ENCODE measurements at regions not wholly inside any gene's neighbourhood (a gene's known extent, or its start where the extent isn't known, plus 50 kb on each side); places are given as distances from the start of the nearest gene placed in this dataset.

DNA sequence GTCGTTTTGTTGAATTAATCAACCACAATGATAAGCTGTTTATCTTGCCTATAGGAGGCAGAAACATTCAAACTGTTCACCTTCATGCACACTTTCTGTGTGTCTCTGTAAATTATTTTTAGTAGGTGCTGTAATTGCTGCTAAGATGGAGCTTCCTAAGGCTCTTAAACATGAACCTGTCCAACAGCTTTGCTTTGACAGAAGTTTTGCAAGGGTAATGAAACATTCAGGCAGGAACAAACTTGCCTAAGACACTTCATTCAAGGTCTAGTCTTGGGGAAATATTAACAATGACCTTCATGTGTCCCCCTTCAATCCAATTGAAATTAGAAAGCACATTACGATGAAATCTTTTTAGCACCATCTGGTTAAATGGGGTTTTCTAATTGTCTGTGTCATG lies 156.1 kb downstream of the DIPK2A start:
- no peak for DNase-seq (ENCODE audit: low read depth, low spot score)
- Histone ChIP-seq H3K9ac (ENCODE audit: insufficient read length, low read depth) (no peak overlapping the region), H3K4me1 (ENCODE audit: insufficient read depth, insufficient read length) (peaks cover 4% of the 10 kb centered on the region), H3K4me3 (ENCODE audit: insufficient read length, low read depth) (no peak overlapping the region), H3K36me3 (ENCODE audit: insufficient read depth, insufficient read length, low read length) (no peaks in the 10 kb centered on the region), H3K27me3 (ENCODE audit: insufficient read depth, insufficient read length) (no peaks in the 10 kb centered on the region), H3K9me3 (ENCODE audit: insufficient read depth, low read length) (no peaks in the 10 kb centered on the region)
- TF ChIP-seq ZNF274 (IDR thresholded peaks at IDR 0.05; ENCODE audit: low read depth, low read length) (no peak), YY1 (IDR thresholded peaks at IDR 0.05; ENCODE audit: insufficient read depth, insufficient read length) (no peak), SUZ12 (IDR thresholded peaks at IDR 0.05; ENCODE audit: extremely low read depth, insufficient read depth, insufficient read length) (no peak)

DNA sequence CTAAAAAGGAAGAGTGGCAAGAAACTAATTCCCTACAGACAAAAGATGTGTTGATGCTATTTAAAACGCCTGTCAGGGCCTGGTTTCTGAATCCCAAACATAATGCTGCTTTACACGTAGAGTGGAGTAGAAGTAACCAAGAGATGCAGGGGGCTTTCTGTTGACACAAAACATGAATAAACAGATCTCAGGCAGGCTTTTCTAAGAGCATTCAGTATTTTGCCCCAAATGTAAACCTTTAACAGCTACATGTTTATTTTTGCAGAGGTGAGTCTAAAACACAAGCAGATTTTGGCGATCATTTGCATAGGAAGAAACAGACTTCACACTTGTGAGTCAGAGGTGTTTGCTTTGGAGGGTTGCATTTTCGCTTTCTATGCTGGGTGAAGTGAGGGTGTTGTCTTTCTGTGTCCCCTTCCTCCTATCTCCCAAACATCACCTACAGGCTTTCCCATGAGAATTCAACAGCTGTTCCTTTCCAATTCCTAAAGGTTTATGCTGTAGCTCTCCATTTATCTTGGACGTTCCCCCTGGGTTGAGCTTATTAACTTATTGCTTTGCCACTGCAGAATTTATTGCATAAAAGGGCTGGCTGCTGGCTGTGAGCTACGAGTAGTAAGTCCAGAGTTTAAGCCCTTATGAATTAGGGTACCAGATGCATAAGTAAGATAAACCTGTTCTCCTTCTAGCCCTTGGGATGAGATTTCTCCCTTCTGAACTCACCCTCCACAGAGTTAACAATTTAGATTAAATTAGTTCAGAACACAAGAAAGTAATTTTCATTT lies 156.7 kb downstream of the DIPK2A start:
- H3K4me1 ChIP-seq (ENCODE audit: insufficient read depth, insufficient read length), result peaks cover 4% of the 10 kb centered on the region
- H3K27me3 ChIP-seq (ENCODE audit: insufficient read depth, insufficient read length), result no peaks in the 10 kb centered on the region
- no peak overlapping the region for H3K9ac ChIP-seq (ENCODE audit: insufficient read length, low read depth)
- TF ChIP-seq YY1 (IDR thresholded peaks at IDR 0.05; ENCODE audit: insufficient read depth, insufficient read length), result no peak
- no peak for TF ChIP-seq ZNF274 (IDR thresholded peaks at IDR 0.05; ENCODE audit: low read depth, low read length)
- TF ChIP-seq SUZ12 (IDR thresholded peaks at IDR 0.05; ENCODE audit: extremely low read depth, insufficient read depth, insufficient read length), result no peak
- no peak overlapping the region for H3K4me3 ChIP-seq (ENCODE audit: insufficient read length, low read depth)
- no peaks in the 10 kb centered on the region for H3K36me3 ChIP-seq (ENCODE audit: insufficient read depth, insufficient read length, low read length)
- no peak for DNase-seq (ENCODE audit: low read depth, low spot score)
- H3K9me3 ChIP-seq (ENCODE audit: insufficient read depth, low read length), result no peaks in the 10 kb centered on the region

DNA sequence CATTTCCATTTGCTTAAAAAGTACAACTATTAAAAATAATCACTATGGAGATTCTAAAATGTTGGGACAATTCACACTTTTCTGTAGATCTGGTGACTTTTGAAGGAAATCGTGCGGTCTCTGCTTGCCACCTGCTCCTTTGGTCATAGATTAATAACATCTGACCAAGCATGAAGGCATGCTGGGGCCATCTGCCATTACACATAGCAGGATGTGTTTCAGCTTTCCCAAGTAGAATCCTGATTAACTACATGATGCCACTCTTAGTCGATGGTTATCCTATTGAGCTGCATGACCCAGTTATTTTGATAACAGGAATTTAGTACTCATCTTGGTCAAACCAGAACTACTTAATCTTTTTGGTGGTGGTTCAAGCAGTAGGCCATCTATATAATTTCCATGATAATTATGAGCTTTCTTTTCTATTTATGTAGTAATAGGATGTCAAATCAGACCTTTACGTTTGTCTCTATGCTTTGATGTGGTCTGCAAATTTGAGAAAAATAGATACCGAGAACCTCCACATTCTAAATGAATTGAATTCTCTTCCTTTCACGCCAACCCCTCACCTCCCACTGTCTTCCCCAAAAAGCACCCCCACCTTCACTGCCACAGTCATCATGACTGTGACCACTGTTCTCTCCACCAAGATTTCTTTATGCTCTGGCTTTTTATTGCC lies 158.1 kb downstream of the DIPK2A start:
- no peaks in the 10 kb centered on the region for H3K36me3 ChIP-seq (ENCODE audit: insufficient read depth, insufficient read length, low read length)
- no peaks in the 10 kb centered on the region for H3K9me3 ChIP-seq (ENCODE audit: insufficient read depth, low read length)
- H3K4me3 ChIP-seq (ENCODE audit: insufficient read length, low read depth), result no peak overlapping the region
- H3K9ac ChIP-seq (ENCODE audit: insufficient read length, low read depth), result no peak overlapping the region
- TF ChIP-seq ZNF274 (IDR thresholded peaks at IDR 0.05; ENCODE audit: low read depth, low read length), result no peak
- no peak for TF ChIP-seq SUZ12 (IDR thresholded peaks at IDR 0.05; ENCODE audit: extremely low read depth, insufficient read depth, insufficient read length)
- TF ChIP-seq YY1 (IDR thresholded peaks at IDR 0.05; ENCODE audit: insufficient read depth, insufficient read length), result no peak
- peaks cover 4% of the 10 kb centered on the region for H3K4me1 ChIP-seq (ENCODE audit: insufficient read depth, insufficient read length)
- DNase-seq (ENCODE audit: low read depth, low spot score), result no peak
- no peaks in the 10 kb centered on the region for H3K27me3 ChIP-seq (ENCODE audit: insufficient read depth, insufficient read length)

DNA sequence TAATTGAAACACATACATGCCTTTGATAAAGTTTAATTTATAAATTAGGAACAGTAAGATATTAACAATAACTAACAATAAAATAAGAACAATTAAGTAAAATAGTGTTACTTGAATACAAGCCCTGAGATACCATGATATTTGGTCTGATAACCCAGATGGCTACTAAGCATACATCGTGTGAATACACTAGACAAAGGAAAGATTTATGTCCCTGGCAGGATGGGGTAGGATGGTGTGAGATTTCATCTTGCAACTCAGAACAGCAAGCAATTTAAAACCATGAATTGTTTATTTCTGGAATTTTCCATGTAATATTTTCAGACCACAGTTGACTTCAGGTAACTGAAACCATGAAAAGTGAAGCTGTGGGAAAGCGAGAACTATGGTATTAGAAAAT lies 169.5 kb downstream of the DIPK2A start:
- no peak overlapping the region for H3K9ac ChIP-seq (ENCODE audit: insufficient read length, low read depth)
- H3K9me3 ChIP-seq (ENCODE audit: insufficient read depth, low read length), result peaks cover 7% of the 10 kb centered on the region; the same call in 1 of the 2 replicates
- TF ChIP-seq YY1 (IDR thresholded peaks at IDR 0.05; ENCODE audit: insufficient read depth, insufficient read length) (no peak), ZNF274 (IDR thresholded peaks at IDR 0.05; ENCODE audit: low read depth, low read length) (no peak), SUZ12 (IDR thresholded peaks at IDR 0.05; ENCODE audit: extremely low read depth, insufficient read depth, insufficient read length) (no peak)
- no peaks in the 10 kb centered on the region for H3K27me3 ChIP-seq (ENCODE audit: insufficient read depth, insufficient read length)
- no peaks in the 10 kb centered on the region for H3K4me1 ChIP-seq (ENCODE audit: insufficient read depth, insufficient read length)
- H3K4me3 ChIP-seq (ENCODE audit: insufficient read length, low read depth), result no peak overlapping the region
- no peaks in the 10 kb centered on the region for H3K36me3 ChIP-seq (ENCODE audit: insufficient read depth, insufficient read length, low read length)
- no peak for DNase-seq (ENCODE audit: low read depth, low spot score)

DNA sequence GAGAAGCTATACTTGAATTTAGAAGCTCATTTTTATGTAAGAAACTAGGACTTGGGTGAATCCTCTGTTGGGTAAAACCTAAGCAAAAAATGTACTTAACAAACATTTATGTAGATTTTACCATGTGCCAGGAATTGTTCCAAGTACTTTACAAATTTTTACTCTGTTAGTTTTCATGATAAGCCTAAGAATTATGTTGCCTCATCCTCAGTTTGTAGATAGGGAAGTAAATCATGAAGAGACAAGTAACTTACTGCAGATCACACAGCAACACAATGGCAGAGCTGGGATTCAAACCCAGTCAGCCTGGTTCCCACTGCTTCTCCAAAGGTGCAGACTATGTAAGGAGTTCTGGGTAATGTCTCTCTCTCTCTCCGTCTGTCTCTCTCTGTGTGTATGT lies 169.9 kb downstream of the DIPK2A start:
- no peak for DNase-seq (ENCODE audit: low read depth, low spot score)
- Histone ChIP-seq H3K36me3 (ENCODE audit: insufficient read depth, insufficient read length, low read length) (no peaks in the 10 kb centered on the region), H3K27me3 (ENCODE audit: insufficient read depth, insufficient read length) (no peaks in the 10 kb centered on the region), H3K4me1 (ENCODE audit: insufficient read depth, insufficient read length) (no peaks in the 10 kb centered on the region), H3K9ac (ENCODE audit: insufficient read length, low read depth) (no peak overlapping the region), H3K4me3 (ENCODE audit: insufficient read length, low read depth) (no peak overlapping the region), H3K9me3 (ENCODE audit: insufficient read depth, low read length) (peaks cover 7% of the 10 kb centered on the region; the same call in 1 of the 2 replicates)
- TF ChIP-seq YY1 (IDR thresholded peaks at IDR 0.05; ENCODE audit: insufficient read depth, insufficient read length), result no peak
- no peak for TF ChIP-seq SUZ12 (IDR thresholded peaks at IDR 0.05; ENCODE audit: extremely low read depth, insufficient read depth, insufficient read length)
- TF ChIP-seq ZNF274 (IDR thresholded peaks at IDR 0.05; ENCODE audit: low read depth, low read length), result no peak

DNA sequence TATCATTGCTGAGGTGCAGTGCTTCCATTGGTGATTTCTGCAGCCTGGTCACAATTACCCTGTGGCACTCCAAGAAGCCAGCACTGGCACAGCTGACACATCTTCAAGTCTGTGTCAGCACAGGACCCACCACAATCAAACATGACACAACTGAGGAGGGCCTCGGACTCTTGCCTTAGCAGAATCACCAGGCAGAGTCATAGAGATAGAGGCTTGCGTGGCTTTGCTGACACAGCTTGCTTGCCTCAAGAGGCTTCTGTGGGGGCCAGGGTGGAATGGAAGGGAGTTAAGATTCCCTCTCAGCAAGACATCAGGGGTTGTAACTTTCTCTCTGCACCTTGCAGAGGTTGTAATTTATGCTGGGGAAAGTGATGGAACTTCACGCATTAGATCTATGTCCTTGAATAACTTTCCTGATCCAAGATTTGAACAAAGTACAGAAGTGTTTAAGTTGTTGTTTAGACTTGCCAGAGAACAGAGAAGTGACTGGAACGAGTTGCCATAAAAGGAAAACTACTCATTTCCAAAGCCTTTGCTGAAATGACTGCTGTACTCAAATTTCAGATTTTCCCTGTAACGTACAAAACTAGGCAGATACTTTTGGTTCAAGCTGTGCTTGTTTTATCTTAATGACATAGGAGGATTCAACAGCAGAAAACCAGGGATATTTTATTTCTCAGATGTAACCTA lies 170.7 kb downstream of the DIPK2A start:
- Histone ChIP-seq H3K27me3 (ENCODE audit: insufficient read depth, insufficient read length) (no peaks in the 10 kb centered on the region), H3K4me1 (ENCODE audit: insufficient read depth, insufficient read length) (no peaks in the 10 kb centered on the region), H3K4me3 (ENCODE audit: insufficient read length, low read depth) (no peak overlapping the region), H3K9ac (ENCODE audit: insufficient read length, low read depth) (no peak overlapping the region), H3K9me3 (ENCODE audit: insufficient read depth, low read length) (peaks cover 7% of the 10 kb centered on the region; the same call in 1 of the 2 replicates), H3K36me3 (ENCODE audit: insufficient read depth, insufficient read length, low read length) (no peaks in the 10 kb centered on the region)
- TF ChIP-seq YY1 (IDR thresholded peaks at IDR 0.05; ENCODE audit: insufficient read depth, insufficient read length) (no peak), ZNF274 (IDR thresholded peaks at IDR 0.05; ENCODE audit: low read depth, low read length) (no peak), SUZ12 (IDR thresholded peaks at IDR 0.05; ENCODE audit: extremely low read depth, insufficient read depth, insufficient read length) (no peak)
- no peak for DNase-seq (ENCODE audit: low read depth, low spot score)

DNA sequence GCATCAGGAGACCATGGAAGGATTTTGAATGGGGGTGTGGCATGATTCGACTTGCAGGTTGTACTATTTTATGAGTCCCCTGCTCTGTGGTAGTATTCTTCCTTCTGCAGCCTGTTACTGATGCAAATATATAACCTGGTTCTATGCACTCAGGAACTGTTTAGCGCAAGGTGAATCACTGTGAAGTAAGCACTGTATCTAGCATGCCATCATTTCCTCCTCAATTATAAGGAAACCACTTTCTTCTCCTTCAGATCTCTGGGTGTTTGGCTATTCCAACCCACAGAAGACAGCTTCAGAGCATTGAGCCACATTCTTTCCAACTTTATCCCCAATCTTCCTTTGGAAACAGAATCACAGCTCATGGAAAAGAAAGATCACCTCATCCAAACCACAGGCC lies 176.7 kb downstream of the DIPK2A start:
- Histone ChIP-seq H3K36me3 (ENCODE audit: insufficient read depth, insufficient read length, low read length) (no peaks in the 10 kb centered on the region), H3K4me3 (ENCODE audit: insufficient read length, low read depth) (no peak overlapping the region), H3K27me3 (ENCODE audit: insufficient read depth, insufficient read length) (no peaks in the 10 kb centered on the region), H3K9ac (ENCODE audit: insufficient read length, low read depth) (no peak overlapping the region), H3K4me1 (ENCODE audit: insufficient read depth, insufficient read length) (no peaks in the 10 kb centered on the region), H3K9me3 (ENCODE audit: insufficient read depth, low read length) (no peaks in the 10 kb centered on the region)
- TF ChIP-seq YY1 (IDR thresholded peaks at IDR 0.05; ENCODE audit: insufficient read depth, insufficient read length), result no peak
- TF ChIP-seq SUZ12 (IDR thresholded peaks at IDR 0.05; ENCODE audit: extremely low read depth, insufficient read depth, insufficient read length), result no peak
- no peak for TF ChIP-seq ZNF274 (IDR thresholded peaks at IDR 0.05; ENCODE audit: low read depth, low read length)
- DNase-seq (ENCODE audit: low read depth, low spot score), result no peak

Measured in NT2/D1 (cell line).